ENCODE measurements at regions not wholly inside any gene's neighbourhood (a gene's known extent, or its start where the extent isn't known, plus 50 kb on each side); places are given as distances from the start of the nearest gene placed in this dataset.
A peak's percentile ranks its signal among the peaks of the same experiment; 100 is the strongest.

DNA sequence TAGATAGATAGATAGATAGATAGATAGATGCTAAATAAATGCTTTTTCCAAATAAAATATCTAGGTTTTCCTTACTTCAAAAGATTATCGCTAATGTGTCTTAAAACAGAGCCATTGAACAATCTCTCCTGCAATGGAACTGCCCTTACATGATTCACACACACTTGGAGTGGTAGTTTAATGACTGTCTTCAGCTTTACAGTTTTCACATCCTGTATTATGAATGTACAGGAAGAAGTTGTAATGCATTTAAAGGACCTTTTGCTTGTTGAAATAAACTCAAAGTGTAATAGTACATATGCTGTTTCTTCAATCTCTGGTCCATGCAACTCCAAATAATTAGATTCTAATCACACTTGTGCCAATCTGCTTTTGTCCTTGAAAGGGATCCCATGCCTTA is 797.6 kb upstream of the CDH2 start:
- no peak for DNase-seq (ENCODE audit: low spot score)

DNA sequence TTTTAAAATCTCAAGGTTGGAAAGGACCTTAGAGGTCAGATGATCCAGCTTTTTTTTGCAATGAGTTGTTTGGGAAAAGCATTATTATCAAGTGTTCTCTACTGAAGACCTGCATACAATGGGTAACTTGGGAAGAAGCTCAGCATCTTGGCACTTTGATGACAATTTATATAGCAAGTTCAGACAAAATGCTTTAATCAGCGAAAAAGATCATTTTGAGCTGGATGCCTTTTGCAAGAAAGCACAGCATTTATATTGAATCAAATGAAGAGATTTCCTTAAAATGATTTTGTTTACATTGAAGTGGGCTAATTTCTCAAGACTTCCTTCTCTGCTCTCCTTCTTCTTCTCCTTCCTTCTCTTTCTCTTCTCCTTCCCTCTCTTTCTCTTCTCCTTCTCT is 796.4 kb upstream of the CDH2 start:
- no peak for DNase-seq (ENCODE audit: low spot score)

DNA sequence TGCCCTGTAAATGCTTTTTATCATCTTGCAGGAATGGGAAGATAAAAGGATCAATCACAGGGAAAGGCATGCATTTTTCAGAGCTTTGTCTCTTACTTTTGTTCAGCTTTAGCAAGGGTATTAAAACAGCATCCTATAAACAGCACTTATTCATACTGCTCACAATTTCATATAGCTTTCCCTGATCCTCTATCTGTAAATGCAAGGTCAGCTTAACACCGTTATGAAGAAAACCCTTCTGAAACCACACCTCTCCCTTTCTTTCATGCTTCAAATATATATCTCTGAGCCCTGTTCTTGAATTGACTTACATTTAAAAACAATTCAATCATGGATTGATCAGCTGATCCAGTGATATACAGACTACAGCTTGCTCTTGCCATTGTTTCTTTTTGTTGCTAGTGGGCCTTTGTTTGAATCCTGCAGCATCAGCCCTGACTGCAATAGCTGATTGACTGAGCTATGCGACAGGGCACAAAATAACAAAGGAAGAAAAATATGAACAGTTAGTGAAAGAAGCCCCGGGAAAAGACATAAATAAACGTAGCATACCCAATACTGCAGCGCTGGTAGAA is 795.5 kb upstream of the CDH2 start:
- DNase-seq (ENCODE audit: low spot score) = no peak

DNA sequence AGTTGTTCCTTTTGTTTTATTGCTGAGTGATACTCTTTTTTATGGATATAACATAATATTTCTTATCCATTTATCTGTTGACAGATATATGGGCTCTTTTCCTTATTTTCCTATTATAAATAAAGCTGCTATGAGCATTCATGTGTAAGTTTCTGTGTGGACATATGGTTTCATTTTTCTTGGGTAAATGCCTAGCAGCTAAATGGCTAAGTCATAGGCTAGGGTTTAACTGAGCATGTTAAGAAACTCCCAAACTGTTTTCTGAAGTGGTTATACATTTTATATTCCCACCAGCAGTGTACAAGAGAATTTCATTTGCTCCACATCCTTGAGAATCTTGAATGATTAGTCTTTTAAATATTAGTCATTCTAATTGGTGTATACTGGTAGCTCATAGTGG is 786.6 kb upstream of the CDH2 start:
- no peak for DNase-seq (ENCODE audit: low spot score)

DNA sequence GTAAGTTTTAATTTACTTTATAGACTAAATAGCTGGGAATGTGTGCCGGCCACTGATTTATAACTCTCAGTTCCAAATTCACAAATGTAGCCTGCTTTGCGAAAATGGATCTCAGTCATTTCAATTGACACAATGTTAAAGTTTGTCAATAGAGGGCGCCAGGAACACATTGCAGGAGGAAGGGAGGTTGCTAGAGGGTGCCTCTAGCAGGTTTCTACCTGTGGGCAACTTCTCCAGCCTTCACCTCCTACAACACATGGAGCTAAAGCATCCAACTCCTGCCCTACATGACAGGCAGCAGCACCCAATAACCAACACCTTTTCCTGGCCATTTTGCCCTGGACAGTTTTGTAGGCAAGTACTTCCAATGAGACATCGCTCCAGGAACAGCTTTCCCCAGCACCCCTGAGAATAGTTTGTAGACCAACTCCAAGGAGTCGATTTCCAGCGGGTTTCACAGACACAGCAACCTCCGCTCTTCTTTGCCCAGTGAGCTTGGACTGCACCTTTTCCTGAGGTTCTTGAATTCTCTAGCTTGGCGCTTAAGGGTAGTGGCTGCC is 784.8 kb upstream of the CDH2 start:
- DNase-seq (ENCODE audit: low spot score) = peak; percentile 10

- DNase-seq (ENCODE audit: low spot score) = no peak
Measured at GRCh38 chr18:28960146-28960545, 783.2 kb upstream of the CDH2 start.

- no peak for DNase-seq (ENCODE audit: low spot score)
Measured at GRCh38 chr18:28952339-28952738, 775.4 kb upstream of the CDH2 start.

DNA sequence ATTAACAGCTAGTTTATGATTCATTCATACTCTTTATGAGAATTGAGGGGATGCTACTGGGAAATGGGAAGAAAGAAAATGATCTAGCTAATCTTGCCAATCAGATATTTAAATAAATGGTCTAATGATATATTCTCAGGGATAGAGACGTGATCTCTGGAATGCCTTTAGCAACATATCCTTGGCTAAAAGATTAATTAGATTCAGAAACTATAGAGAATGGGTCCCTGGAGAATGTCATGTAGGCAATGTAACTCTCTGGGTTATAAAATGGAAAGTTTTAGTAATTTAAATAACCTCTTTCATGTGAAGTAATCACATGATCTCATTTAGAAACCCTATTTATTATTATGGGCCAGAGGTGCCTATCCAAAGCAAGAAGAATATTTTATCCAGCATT is 771.0 kb upstream of the CDH2 start:
- DNase-seq (ENCODE audit: low spot score) = no peak

- DNase-seq (ENCODE audit: low spot score) = no peak
Measured at GRCh38 chr18:28946471-28946870, 769.5 kb upstream of the CDH2 start.

DNA sequence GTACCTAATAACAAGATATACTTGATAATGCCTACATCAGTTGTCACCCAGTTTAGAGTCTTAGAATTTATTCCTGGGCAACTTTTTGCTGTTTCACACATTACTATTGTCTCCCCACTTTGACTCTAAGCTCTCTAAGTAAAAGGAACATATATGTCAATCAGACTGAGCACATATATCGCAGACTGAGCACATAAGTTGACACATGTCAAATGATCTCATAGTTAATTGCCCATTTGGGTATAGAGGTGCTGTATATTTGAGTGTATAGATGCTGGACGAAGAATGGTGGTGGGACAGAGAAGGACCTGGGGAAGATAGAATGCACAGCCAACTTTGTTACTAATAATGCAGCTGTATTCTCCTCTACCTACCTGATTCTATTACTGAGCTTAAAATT is 746.0 kb upstream of the CDH2 start:
- no peak for DNase-seq (ENCODE audit: low spot score)

GRCh38 chr18:28916456-28916855 is 739.5 kb upstream of the CDH2 start:
- no peak for DNase-seq (ENCODE audit: low spot score)

DNA sequence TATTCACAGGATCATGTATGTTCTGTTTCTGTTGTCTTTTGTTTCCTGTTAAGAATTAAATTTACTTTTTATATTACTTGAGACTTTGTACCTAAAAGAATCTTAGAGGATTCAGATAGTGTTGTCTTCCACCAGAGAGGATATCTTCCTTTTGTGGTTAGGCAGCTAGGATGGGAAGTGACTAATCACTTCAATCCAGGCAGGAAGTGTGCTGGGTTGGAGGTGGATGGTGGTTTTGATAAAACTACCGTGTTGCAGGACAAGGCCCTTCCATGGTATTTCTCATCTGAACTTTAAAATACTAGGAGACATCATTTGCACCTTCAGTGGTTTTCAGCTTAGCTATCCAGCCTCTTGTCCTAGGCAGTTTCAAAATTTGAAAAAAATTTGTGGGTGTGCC is 728.6 kb upstream of the CDH2 start:
- DNase-seq (ENCODE audit: low spot score) = no peak

DNA sequence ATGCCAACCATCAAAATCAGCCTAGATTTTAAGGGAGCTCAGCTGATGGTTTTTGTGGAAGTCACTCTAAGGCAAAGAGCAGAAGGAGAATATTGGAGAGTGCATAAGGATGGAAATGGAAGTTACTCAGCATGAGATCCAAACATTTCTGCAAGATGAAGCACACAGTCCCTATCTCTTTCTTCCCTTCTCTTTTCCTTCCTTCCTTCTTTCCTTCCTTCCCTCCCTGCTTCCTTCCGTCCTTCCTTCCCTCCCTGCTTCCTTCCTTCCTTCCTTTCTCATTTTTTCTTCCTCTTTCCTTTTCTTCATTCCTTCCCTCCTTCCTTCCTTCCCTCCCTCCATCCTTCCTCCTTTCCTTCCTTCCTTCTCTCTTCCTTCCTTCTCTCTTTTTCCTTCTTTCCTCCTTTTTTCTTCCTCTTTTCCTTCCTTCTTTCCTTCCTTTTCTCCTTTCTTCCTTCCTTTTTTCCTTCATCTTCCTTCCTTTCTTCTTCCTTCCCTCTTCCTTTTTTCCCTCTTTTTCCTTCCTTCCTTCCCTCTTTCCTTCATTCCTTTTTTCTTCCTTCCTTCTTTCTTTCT is 727.9 kb upstream of the CDH2 start:
- DNase-seq (ENCODE audit: low spot score) = no peak

DNA sequence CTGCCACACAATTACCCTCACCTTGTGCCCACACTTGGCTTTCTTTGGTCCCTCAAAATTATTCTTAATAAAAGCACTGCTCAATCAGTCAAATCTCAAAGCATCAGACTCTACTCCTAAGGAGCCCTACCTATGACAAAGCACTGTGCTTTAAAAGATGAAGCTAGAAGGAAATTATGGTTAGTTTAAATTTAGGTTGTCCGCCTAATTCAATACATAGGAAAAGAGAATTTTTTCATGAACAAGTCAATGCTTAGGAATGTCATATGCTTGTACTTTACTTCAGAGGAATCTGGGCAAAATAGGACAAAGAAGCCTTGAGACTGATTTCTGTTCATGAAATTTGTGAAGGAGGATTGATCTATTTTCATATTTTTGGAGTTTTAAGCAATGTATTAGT is 726.4 kb upstream of the CDH2 start:
- no peak for DNase-seq (ENCODE audit: low spot score)

DNA sequence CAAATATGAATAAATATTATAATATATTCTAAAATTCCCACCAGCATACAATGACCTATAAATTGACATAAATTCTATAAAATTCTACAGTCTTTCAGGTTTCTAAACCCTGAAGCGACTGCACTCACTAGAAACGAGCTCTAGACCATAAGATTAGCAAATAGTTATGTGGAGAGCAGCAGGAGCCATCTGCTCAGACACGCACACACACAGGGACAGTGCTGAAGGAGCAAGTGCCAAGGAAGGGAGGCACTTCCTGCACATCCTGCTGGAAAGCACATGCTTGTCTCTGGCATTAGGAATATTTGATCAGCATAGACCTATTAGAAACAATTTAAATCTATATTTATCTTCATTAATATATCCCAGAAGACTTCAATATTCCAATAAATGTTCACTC is 713.9 kb upstream of the CDH2 start:
- no peak for DNase-seq (ENCODE audit: low spot score)

- no peak for DNase-seq (ENCODE audit: low spot score)
Measured at GRCh38 chr18:28884304-28884703, 707.4 kb upstream of the CDH2 start.

- no peak for DNase-seq (ENCODE audit: low spot score)
Measured at GRCh38 chr18:28880856-28881255, 703.9 kb upstream of the CDH2 start.

GRCh38 chr18:28875059-28875458 is 698.1 kb upstream of the CDH2 start:
- DNase-seq (ENCODE audit: low spot score) = no peak

DNA sequence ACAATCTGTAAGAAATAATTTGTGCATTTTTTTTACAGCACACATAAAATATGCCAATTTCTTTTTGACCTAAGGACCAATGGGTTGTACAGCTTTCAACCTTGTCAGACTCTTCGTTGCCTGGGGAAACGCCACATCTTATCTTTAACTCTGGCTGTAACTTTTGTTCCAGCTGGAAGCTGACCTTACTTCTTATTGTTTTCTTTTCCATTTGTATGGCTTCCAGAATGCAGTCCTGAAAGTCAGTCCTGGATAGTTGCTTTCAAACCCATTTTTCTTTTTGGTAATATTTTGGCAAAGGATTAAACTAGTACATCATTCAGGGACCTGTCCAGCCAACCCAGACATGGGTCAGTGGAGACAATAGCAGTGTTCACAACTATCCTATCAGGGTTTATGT is 686.5 kb upstream of the CDH2 start:
- DNase-seq (ENCODE audit: low spot score) = no peak

GRCh38 chr18:28858248-28858647 is 681.3 kb upstream of the CDH2 start:
- DNase-seq (ENCODE audit: low spot score) = no peak

GRCh38 chr18:28855989-28856388 is 679.1 kb upstream of the CDH2 start:
- no peak for DNase-seq (ENCODE audit: low spot score)

- DNase-seq (ENCODE audit: low spot score) = no peak
Measured at GRCh38 chr18:28855524-28855923, 678.6 kb upstream of the CDH2 start.

GRCh38 chr18:28854964-28855363 is 678.0 kb upstream of the CDH2 start:
- no peak for DNase-seq (ENCODE audit: low spot score)

GRCh38 chr18:28846958-28847357 is 670.0 kb upstream of the CDH2 start:
- DNase-seq (ENCODE audit: low spot score) = no peak
